OCI-LY7 (cell line): ENCODE measurements at regions not wholly inside any gene's neighbourhood (a gene's known extent, or its start where the extent isn't known, plus 50 kb on each side); places are given as distances from the start of the nearest gene placed in this dataset.

Experiments
- BruUV-seq: library from RNA; stranded (reverse); fragments of 400-500 nt; replicated peaks from 2 replicates; lab custom pipeline; 2021; lab: Mats Ljungman, UMichigan
- CTCF ChIA-PET: fragments of 300-600 bp; sonication (Branson Sonifier 250); formaldehyde crosslinking; loops from one replicate; lab custom pipeline; 2022; ENCODE audit warnings: antibody characterized with exemption; ENCODE audit not compliant: unreplicated experiment; lab: Charles Lee
- POLR2A ChIA-PET: fragments of 300-600 bp; sonication (Branson Sonifier 250); formaldehyde crosslinking; loops from one replicate; lab custom pipeline; 2022; ENCODE audit warnings: antibody characterized with exemption; lab: Charles Lee
- DNase-seq: peaks from one replicate; pipeline ENCODE4 v3.0.0-alpha.2; 2015; ENCODE audit warnings: low spot score
- H2AFZ ChIP-seq: fragments of 200-600 bp; sonication (generic), shearing (Covaris generic); 2 replicates; pipeline ENCODE4 v1.6.1; 2014; ENCODE audit warnings: mild to moderate bottlenecking, antibody characterized with exemption, low read length, moderate library complexity
- H3K27ac ChIP-seq: fragments of 200-600 bp; sonication (generic); 2 replicates; pipeline ENCODE4 v1.5.1; 2014; ENCODE audit warnings: mixed run types, low read depth, mild to moderate bottlenecking, moderate library complexity, low read length, inconsistent platforms; ENCODE audit not compliant: poor library complexity, severe bottlenecking
- H3K36me3 ChIP-seq: fragments of 200-600 bp; sonication (generic); 2 replicates; pipeline ENCODE4 v1.6.1; 2014; ENCODE audit warnings: mild to moderate bottlenecking, antibody characterized with exemption, low read length, moderate library complexity, mixed read lengths; ENCODE audit not compliant: insufficient read depth
- H3K4me1 ChIP-seq: fragments of 200-600 bp; sonication (generic); 2 replicates; pipeline ENCODE4 v1.5.1; 2014; ENCODE audit warnings: mild to moderate bottlenecking, low read length; ENCODE audit not compliant: insufficient read depth, poor library complexity, severe bottlenecking
- H3K4me2 ChIP-seq: fragments of 200-600 bp; sonication (generic); 2 replicates; pipeline ENCODE4 v1.6.1; 2014; ENCODE audit warnings: mild to moderate bottlenecking, low read length
- H3K4me3 ChIP-seq: fragments of 200-600 bp; sonication (generic); 2 replicates; pipeline ENCODE4 v1.5.1; 2014; ENCODE audit warnings: mild to moderate bottlenecking, low read depth, low read length; ENCODE audit not compliant: poor library complexity, severe bottlenecking
- H3K79me2 ChIP-seq: fragments of 200-600 bp; sonication (generic); 2 replicates; pipeline ENCODE4 v1.6.1; 2016; ENCODE audit warnings: low read depth, mild to moderate bottlenecking, low read length, moderate library complexity, mixed read lengths; ENCODE audit not compliant: insufficient read depth
- H3K9me2 ChIP-seq: fragments of 200-600 bp; sonication (generic); 2 replicates; pipeline ENCODE4 v1.6.1; 2016; ENCODE audit warnings: mild to moderate bottlenecking, low read length, mixed read lengths; ENCODE audit not compliant: insufficient read depth
- H3K9me3 ChIP-seq: fragments of 200-600 bp; sonication (generic); 2 replicates; pipeline ENCODE4 v1.6.1; 2014; ENCODE audit warnings: mild to moderate bottlenecking, mixed run types, low read length, mixed read lengths
- H4K20me1 ChIP-seq: fragments of 200-600 bp; sonication (generic); 2 replicates; pipeline ENCODE4 v1.6.1; 2014; ENCODE audit warnings: mild to moderate bottlenecking, antibody characterized with exemption, low read length, moderate library complexity, mixed read lengths; ENCODE audit not compliant: insufficient read depth
- EZH2phosphoT487 ChIP-seq: fragments of 200-600 bp; sonication (generic); IDR thresholded peaks from 2 replicates; pipeline ENCODE4 v1.6.1; 2018; ENCODE audit warnings: low read depth, borderline replicate concordance, mild to moderate bottlenecking, mixed run types, antibody characterized with exemption, low read length, moderate library complexity, mixed read lengths
- intact Hi-C: fragments of 100-400 bp; cut with micrococcal nuclease; formaldehyde crosslinking; loops from one replicate; pipeline ENCODE4 v1.10.0; 2022; ENCODE audit not compliant: unreplicated experiment
- TF ChIP-seq, protein P1 (sequence below): fragments of 200-600 bp; sonication (generic); conservative IDR thresholded peaks from 2 replicates; pipeline ENCODE4 v1.5.1; 2014; ENCODE audit warnings: mild to moderate bottlenecking, antibody characterized with exemption, low read length, moderate library complexity, mixed read lengths

DNA sequence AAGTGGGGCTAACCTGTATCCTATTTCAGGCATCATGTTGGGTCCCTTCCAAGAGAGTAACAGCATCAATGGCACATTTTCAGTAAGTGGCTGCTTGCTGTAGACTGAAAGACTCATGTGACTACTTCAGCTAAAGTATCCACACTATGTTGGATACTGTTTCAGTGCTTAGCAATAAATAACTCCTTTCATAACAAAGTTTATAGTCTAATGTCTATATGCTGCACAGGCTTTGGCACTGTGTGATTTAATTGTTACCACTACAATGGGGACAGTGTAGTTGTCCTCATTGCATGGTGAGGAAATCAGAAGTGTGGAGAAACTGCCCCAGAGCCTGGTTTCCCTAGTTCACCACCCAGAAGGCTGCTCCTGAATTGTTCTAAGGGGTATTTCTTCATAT is 318.0 kb upstream of the PTCHD4 start:
- Histone ChIP-seq H4K20me1 (no peaks in the 10 kb centered on the region), H3K36me3 (no peaks in the 10 kb centered on the region), H2AFZ (no peak overlapping the region), H3K9me2 (no peaks in the 10 kb centered on the region), H3K4me2 (no peak overlapping the region), H3K79me2 (no peaks in the 10 kb centered on the region), H3K4me3 (no peak overlapping the region), H3K9me3 (no peaks in the 10 kb centered on the region), H3K27ac (no peak overlapping the region), H3K4me1 (no peaks in the 10 kb centered on the region)
- intact Hi-C loops: no loop called here
- TF ChIP-seq, protein P1, sequence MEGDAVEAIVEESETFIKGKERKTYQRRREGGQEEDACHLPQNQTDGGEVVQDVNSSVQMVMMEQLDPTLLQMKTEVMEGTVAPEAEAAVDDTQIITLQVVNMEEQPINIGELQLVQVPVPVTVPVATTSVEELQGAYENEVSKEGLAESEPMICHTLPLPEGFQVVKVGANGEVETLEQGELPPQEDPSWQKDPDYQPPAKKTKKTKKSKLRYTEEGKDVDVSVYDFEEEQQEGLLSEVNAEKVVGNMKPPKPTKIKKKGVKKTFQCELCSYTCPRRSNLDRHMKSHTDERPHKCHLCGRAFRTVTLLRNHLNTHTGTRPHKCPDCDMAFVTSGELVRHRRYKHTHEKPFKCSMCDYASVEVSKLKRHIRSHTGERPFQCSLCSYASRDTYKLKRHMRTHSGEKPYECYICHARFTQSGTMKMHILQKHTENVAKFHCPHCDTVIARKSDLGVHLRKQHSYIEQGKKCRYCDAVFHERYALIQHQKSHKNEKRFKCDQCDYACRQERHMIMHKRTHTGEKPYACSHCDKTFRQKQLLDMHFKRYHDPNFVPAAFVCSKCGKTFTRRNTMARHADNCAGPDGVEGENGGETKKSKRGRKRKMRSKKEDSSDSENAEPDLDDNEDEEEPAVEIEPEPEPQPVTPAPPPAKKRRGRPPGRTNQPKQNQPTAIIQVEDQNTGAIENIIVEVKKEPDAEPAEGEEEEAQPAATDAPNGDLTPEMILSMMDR: no peak
- no peak for DNase-seq
- no TSS peak for BruUV-seq
- ChIA-PET POLR2A (interaction anchor here (0.5 kb wide), 1 partner anchor 244 kb away, joined by 4 read pairs; no protein-coding TSS in a partner anchor), CTCF (no interaction called here)

DNA sequence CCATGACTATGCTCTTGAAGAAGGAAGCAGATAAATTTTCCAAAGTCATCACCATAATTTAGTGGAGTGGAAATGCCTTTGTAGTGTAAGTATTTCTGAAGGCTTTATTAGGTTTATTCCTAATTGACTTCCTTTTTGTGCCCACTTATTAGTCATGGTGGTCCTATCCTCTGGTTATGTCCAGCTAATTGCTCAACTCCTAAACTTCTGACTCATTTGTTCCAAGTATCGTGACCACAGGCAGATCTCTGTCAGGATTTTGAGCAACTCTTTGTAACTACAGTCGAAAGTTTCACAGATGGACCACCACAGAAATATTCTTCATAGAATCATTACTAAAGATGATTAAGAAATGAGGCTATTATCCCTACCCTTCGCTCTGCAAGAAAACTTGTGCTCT is 315.6 kb upstream of the PTCHD4 start:
- no peaks in the 10 kb centered on the region for H3K36me3 ChIP-seq
- no peak overlapping the region for H3K27ac ChIP-seq
- no peak overlapping the region for H2AFZ ChIP-seq
- TF ChIP-seq EZH2phosphoT487: no peak
- TF ChIP-seq, protein P1: no peak
- H3K4me3 ChIP-seq: no peak overlapping the region
- ChIA-PET CTCF (no interaction called here), POLR2A (no interaction called here)
- no peak overlapping the region for H3K4me2 ChIP-seq
- no peak for DNase-seq
- no peaks in the 10 kb centered on the region for H3K9me3 ChIP-seq
- no peaks in the 10 kb centered on the region for H4K20me1 ChIP-seq
- H3K4me1 ChIP-seq: no peaks in the 10 kb centered on the region
- H3K9me2 ChIP-seq: no peaks in the 10 kb centered on the region
- intact Hi-C loops: no loop called here
- BruUV-seq: no TSS peak
- H3K79me2 ChIP-seq: no peaks in the 10 kb centered on the region

DNA sequence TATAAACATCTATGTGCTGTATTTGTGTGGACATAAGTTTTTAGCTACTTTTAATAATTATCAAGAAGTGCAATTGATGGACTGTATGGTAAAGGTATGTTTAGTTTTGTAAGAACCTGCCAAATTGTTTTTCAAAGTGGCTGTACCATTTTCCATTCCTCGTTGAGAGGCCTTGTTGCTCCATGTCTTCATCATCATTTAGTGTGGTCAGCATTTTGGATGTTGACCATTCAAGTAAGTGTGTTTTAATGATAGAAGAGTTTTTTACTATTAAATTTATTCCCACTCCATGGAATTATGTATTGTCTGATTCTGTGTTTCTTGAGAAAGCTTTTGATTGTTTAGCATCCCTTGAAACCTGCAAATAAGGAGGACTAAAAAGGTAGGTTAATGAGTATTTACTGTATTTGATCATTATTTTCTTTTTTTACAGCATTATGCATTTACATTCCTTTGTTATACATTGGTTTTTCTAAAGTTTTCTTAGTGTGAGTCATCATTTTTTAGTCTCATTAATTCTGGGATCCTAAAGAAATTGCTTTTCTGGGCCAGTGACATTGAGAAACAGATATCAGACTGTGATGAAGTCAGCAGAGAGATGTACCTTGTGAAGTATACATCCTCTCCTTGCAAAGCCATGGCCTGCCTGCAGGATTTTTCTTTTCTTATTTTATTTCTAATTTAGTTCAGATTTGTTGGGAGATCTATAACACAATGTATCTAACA is 312.8 kb upstream of the PTCHD4 start:
- TF ChIP-seq EZH2phosphoT487: no peak
- TF ChIP-seq, protein P1: no peak
- no peak overlapping the region for H2AFZ ChIP-seq
- POLR2A ChIA-PET: interaction anchor here (0.6 kb wide), 1 partner anchor 463 kb away, joined by 3 read pairs; no protein-coding TSS in a partner anchor
- no peaks in the 10 kb centered on the region for H3K9me3 ChIP-seq
- CTCF ChIA-PET: no interaction called here
- DNase-seq: no peak
- intact Hi-C loops: no loop called here
- H3K27ac ChIP-seq: no peak overlapping the region
- H3K36me3 ChIP-seq: no peaks in the 10 kb centered on the region
- no TSS peak for BruUV-seq
- no peak overlapping the region for H3K4me2 ChIP-seq
- H3K4me1 ChIP-seq: no peaks in the 10 kb centered on the region
- H3K9me2 ChIP-seq: no peaks in the 10 kb centered on the region
- no peaks in the 10 kb centered on the region for H4K20me1 ChIP-seq
- H3K79me2 ChIP-seq: no peaks in the 10 kb centered on the region
- H3K4me3 ChIP-seq: no peak overlapping the region
